HG03139 (cell line): ENCODE measurements at regions not wholly inside any gene's neighbourhood (a gene's known extent, or its start where the extent isn't known, plus 50 kb on each side); places are given as distances from the start of the nearest gene placed in this dataset.
"Not testable (repeated sequence)": the region's sequence is repeated elsewhere in the genome, so short reads cannot be mapped to it uniquely, and the experiment has no call there.

Experiments
- ATAC-seq: cut with Tn5 transposase; IDR thresholded peaks from one replicate; pipeline ENCODE4 v1.9.1; 2021; ENCODE audit not compliant: unreplicated experiment

DNA sequence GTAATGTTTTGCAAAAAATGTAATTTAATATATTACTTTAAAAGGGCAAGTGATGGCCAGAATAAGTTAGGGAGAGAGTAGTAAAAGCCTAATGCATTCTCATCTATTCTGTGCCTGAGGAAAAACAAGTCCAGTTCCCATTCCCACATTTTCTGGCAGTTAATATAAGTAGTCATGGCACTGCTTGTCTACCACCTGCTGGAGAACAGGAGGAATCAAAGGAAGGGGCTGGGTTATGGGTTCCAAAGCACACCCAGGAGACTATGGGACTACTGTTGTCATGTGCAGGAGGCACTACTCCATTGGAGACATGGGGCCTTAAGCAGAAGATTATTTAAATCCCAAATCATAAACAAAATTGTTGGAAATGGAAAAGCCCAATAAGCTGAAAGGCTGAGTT lies 2618.6 kb downstream of the ARAP2 start:
- no peak for ATAC-seq

DNA sequence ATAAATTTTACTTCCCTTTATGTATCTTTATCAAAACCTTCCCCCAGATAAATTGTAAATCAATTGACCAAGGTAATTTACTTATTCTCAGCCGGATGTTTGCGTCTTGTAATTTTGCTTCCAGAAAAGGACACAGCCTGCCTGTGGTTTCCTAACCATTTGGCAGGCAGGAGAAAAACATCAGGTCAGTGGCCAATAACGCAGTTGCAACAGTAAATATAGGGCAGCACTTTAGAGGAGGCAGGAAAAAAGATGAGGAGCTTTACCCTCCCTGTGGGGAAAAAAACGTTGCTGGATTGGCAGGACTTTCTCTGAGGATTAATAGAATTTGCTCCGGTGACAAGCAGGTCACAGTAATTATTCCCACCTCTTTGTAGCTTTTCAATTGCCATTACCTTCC lies 2618.1 kb downstream of the ARAP2 start:
- no peak for ATAC-seq

DNA sequence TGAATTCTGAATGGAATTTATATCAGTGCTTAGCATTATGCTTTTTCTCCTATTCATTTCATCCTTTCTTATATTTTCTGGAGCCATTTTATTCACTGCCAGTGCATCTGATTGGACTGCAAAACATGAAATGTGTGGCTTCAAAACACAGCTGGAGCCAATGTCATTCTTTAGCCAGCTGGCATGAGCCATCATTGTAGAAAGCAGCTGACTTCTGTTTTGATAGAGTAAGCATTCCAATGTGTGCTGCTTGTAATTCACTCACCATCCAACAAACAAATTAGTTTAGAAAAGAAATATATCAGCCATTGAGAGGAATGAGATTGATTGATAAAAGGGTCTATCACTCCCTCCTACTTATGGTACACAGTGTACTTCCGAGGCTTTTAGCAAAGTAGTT lies 2616.0 kb downstream of the ARAP2 start:
- no peak for ATAC-seq

DNA sequence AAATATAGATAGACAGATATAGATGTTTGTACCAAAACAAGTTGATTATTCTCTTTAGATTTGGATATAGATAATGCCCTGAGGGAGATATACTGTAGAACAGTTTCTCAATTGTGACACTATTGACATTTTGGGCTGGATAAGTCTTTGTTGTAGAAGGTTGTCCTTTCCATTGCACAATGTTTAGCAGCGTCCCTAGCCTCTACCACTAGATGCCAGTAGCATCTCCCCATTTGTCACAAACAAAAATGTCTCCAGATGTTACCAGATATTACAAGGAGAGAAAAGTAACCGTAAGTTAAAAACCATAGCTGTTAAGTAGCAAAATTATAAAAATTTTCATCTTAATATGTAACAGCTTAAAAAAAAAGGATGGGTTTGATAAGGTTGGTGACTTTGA lies 2595.3 kb downstream of the ARAP2 start:
- ATAC-seq: no peak

DNA sequence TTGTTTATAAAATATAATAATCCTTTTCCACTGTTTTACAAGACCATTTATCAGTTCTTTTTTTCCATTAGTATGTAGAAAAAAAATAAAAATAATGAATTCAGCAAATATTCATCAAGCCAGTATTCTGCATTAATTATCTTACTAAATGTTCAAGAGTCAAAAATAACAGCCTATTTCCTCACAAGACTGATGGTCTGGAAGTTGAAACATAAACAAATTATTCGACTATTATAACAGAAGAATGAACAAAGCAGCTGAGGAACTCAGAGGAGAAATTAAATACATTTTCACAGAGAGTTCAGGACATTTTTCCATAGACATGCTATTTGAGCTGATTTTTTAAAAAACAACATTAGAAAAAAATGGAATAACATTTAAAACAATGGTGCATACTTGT lies 2594.8 kb downstream of the ARAP2 start:
- ATAC-seq: no peak

DNA sequence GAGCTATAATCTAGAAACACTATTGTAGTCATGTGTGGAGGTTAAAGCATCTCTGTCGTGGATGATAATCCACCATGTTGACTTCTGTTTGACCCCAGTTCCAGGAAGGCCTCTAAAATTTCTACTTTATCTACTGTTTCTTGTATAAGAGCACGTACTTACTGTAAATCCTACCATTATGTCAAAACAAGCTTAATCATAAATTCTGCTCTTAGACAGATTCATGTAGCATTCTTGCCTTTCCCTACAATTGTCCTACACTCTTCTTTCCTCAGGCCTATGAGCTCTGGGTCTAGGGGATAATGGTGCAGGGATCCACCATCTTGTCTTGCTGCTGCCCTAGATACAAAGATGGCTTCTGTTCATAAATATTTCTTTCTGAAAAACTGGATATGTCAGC lies 2594.3 kb downstream of the ARAP2 start:
- no peak for ATAC-seq

DNA sequence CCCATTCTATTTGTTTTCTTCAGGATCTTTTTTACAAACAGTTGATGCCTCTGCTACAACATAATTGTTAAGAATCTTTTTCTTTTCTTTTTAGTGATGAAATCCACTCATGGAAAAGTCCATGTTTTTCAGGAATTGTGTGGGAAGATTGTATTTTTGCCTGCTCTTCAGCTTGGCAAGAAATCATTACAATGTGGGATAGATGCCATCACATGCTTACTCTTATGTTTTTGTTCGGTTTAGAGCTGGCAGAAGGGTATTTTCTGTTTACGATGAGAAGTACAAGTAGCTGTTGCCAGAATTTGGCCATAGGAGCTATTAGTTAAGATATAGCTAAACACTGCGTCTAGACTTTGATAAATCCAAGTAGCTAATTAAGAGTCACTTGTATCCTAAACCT lies 2585.3 kb downstream of the ARAP2 start:
- ATAC-seq: no peak

DNA sequence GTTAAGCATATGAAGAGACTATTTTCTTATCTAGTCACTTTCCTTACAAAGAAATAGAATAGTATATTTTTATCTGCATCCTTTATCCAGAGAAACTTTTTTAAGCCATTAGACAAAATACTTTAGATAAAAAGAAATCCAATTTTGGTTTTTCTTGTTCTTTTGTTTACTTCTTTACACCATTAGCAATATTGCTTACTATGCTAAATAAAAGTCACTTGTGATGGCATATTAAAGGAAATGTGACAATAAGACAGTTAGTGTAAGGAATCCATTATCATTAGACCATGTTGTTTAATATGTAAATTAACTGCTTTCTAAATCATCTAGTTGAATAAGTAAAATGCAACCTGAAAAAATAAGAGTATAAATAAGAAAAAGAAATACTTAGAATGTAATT lies 2582.7 kb downstream of the ARAP2 start:
- no peak for ATAC-seq

DNA sequence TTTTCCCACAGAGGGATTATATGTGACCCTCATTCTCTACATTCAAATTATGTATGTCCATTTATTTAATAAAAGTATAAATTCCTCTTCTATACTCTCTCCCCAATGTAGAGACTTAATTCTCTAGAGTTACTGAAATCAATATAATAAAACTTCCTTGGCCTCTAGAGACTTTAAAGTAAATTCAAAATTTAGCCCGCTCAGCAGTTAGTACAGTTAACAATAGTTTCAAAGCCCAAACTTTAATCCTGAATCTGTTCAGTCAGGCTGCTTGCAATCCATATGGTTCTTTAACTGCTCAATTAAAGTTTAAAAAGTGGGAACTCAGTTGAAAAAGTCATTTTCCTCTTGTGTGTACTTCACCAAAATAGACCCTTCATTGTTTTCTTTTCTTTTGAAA lies 2558.4 kb downstream of the ARAP2 start:
- no peak for ATAC-seq

DNA sequence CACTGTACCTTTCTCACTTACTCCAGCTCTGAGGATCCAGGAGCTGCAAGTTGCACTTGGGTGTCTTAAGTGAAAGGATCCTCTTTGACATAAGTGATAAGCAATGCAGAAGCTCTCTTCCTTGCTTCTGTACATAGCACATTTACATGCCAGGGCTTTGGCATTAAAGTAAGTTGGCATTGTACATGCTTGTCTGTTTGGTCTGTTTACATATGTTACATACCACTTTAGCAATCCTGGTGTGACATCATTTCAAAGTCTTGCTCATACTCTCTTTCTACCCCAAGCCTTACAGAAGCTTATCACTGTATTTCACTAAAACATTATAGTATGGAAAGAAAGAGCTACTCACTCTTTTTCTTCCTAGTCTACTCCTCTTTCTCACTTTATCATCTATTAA lies 2548.3 kb downstream of the ARAP2 start:
- ATAC-seq: no peak

DNA sequence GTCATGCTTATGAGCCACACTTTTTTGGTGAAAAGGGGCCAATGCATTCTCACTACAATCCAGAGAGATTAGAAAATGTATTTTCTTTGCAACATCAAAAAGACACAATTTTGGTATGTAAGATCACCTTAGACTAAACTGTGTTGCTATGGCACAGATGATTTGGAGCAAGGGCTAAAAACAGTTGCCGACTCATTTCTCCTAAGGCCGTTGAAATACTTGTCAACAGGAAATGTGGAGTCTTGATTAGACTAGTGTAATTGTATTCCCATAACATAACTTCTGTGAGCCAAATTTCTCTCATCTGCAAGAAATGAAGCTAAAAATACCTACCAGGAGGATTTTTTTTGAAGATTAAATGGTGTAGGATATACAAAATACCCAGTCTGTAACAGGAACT lies 2547.7 kb downstream of the ARAP2 start:
- no peak for ATAC-seq

DNA sequence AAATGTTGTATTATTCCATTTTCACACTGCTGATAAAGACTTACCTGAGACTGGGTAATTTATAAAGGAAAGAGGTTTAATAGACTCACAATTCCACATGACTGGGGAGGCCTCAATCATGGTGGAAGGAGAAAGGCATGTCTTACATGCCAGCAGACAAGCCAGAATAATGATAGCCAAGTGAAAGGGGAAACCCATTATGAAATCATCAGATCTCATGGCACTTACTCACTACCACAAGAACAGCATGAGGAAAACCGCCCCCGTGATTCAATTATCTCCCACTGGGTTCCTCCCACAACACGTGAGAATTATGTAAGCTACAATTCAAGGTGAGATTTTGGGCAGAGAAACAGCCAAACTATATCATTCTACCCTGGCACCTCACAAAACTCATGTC lies 2535.1 kb downstream of the ARAP2 start:
- no peak for ATAC-seq

DNA sequence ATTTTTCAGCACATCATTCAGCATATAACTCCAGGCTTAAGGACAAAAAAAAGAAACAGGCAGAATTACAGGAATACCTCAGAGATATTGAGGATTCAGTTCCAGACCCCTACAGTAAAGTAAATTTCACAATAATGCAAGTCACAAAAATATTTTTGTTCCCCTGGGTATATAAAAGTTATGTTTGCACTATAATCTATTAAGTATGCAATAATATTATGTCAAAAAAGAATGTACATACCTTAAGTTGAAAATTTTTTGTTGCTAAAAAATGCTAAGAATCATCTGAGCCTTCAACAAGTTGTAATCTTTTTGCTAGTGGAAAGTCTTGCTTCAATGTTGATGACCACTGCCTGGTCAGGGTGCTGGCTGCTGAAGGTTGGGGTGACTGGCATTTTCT lies 2532.5 kb downstream of the ARAP2 start:
- ATAC-seq: no peak

DNA sequence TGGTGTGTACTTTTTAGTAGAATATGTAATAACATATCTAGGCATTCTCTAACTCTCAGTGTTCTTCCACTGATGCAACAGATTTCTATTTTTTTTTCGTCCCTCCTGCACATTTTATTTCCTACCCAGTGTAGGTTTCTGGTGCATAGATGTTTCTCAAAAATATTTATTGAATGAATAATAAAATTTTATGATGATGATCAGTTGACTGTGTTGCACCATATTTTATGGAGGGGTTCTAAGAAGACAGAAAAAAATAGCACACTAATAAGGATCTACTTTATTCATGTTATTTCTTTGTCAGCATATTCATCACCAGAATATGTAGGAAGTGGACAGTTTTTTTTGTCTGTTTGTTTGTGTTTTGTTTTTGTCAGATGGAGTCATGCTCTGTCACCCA lies 2529.3 kb downstream of the ARAP2 start:
- no peak for ATAC-seq

DNA sequence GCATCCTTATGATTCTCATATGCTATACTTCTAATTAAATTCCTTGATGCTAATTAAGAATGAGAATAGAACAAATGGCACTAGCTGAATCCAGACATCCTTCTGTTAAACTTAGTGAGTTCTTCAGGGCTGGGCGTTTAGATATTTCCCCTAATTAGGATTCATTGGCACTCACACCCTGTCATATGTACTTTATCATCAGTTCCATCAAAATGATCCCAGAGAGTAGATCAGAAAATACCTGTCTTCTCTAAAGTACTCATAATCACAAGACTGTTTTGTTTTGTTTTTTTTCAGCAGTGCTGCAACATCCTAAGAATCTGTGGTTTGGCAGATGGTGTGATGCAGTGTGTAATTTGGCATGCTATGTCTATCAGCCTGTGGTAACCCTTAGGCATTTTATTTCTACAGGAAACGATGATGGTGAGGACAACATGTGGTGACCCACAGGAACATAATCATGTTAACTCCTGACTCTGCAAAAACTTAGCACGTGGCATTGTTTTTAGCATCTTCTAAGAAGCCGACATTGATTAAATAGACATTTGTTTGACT lies 2528.4 kb downstream of the ARAP2 start:
- no peak for ATAC-seq

DNA sequence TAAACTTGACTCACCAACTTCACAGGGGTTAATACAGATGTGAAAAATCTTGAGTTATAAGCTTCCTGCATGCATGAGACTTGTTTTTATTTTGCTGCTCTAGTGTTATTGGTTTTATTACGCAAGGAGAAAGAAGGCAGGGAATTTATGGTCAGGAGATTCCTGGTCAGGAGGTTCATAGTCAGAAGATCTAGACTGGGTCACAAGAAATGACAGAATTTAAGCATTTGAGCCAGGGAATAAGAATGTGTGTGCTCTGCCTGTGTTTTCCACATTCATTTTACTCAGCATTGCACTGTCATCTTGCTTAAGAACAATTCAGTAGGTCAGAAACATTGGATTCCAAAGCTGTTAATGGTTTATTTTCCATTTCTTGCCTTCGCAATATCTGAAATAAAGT lies 2522.1 kb downstream of the ARAP2 start:
- no peak for ATAC-seq

DNA sequence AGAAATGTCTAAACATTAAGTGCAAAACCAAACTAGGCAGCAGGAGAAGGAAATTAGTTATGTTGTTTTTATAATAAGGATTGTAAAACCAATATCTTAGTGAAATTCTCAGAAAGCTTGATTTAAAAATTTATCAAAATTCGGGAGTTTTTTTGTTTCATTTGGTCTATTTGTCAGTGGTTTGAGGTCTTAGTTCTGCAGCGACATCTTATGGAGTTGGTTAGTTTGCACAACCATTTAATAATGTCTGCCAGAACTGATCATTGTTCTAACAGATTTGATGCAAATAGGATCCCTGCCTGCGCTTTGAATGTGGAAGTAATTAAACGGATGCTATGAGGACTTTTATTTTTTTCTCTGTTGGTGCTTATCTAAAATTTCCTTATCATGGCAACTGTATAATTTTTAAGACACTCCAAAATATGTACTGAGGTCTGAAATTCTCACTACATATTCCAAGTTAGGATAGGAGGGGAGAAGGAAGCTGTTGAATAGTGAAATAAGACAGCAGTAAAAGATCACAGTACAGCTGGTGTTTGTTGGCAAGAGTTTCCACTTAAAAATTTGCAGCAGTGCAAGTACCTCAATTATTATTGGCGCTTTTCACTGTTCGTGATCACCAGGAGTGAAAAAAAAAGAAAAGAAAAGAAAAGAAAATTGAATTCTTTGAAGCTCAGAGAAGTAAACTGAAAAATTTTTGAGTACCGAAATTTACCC lies 2521.4 kb downstream of the ARAP2 start:
- no peak for ATAC-seq

DNA sequence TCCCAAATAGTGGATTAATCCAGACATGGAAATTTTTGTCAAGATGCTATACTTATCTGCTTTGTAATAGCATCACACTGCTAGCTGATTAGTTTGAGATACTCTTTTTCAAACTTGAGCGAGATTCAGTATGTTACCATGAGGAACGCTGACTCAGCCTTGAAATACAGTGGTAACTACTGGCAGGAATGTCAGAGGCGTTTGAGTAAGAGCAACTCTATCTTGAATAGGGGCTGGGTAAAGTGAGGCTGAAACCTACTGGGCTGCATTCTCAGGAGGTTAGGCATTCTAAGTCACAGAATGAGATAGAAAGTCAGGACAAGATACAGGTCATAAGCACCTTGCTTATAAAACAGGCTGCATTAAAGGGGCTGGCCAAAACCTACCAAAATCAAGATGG lies 2519.6 kb downstream of the ARAP2 start:
- no peak for ATAC-seq

DNA sequence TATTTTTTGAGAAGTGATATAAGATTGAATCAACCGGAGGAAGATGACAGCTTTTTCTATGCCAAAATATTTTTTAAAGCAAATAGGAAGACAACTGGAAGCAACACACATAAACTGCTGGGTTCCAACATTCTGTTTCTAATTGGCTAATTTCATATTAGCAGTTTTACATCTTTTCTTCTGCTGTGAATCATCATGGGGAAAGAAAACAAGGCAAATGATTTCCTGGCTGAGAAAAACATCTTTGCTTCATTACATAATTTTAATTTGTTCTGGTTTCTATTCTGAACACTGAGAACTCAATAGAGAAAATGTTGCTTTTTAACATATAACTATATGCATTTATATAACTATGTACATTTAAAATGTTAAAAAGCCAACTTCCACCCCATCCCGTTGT lies 2518.5 kb downstream of the ARAP2 start:
- ATAC-seq: no peak

DNA sequence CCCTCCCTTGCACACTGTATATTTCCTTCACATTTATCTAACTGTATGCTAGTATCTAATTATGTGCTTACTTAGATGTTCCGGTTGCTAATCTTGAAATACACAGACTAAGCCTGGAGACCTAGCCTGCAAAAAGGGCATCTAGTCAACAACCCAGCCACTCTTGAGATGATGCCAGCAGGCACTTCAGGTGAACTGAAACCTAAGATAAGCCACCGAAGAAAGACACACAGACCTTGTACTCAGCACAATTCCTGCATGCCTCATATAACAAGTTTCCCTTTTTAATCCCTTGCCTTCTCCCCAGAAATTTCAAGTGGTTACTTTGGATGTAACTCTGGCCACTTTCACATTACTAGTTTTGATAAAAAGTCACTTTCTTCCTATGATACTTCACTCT lies 2506.6 kb downstream of the ARAP2 start:
- no peak for ATAC-seq

DNA sequence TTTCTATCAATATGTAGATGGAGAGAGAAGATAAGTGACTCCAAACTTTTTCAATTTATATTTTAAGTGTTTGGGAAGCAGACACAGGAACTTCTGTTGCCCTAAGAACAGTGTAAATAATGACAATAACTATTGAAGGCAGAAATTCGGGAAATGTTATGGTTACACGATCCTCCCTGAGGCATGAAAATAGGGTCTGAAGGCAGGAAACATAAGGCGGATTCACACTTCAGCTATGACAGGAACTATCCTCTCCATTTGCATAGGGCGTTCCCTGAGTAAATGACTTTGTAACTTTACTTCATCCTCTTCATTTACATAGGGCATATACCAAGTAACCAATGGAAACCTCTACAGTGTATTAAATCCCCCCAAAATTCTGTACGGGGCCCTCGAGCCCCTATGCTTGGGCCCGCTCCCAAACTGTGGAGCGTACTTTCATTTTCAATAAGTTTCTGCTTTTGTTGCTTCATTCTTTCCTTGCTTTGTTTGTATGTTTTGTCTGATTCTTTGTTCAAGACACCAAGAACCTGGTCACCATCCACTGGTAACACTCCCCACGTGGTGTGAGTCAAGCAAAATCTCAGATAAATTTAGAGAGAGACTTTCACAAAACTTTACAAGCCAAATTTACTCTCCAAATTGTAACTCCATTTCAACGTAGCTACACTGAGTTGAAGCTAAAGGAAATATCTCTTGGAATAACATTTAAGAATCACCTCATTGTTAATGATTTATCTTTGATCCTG lies 2504.3 kb downstream of the ARAP2 start:
- no peak for ATAC-seq

DNA sequence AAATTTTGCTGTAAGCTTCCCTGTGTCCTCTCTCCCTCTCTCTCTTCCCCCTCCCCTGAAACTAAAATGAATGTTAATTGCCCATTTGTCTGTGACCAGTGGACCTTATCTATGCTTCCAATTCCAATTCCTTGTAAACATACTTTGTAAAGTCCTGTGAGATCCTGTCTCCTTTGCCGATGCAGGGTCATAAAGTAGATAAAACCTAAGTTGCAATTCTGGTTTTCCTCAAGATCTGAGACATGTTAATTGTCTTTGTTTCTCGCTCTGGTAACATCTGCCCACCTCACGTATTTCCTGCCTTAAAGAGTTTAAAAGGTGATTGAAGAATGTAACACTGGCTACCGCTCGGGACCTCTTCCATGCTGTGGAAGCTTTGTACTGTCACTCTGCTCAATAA lies 2503.4 kb downstream of the ARAP2 start:
- ATAC-seq: not testable (repeated sequence)

DNA sequence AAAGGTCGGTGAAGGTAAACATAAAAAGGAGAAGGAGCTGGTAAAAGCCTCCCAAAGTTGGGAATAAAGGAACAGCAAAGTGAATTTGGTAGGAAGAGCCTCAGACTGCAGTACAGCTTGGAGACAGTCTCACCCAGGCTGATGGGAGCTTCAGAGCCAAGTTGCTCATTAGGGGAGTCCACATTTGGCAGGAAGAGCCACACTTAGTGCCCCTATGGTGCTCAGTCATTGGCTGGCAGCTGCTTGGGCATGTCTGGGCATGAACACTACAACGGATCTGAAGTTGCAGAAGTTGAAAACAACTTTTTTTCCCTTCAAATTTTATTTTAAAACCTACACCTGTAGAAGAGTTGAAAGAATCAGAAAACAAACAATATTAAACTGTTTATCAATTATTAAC lies 2497.3 kb downstream of the ARAP2 start:
- ATAC-seq: no peak
